OCI-LY1 (cell line): ENCODE measurements at regions not wholly inside any gene's neighbourhood (a gene's known extent, or its start where the extent isn't known, plus 50 kb on each side); places are given as distances from the start of the nearest gene placed in this dataset.

Experiments used
- H2AFZ ChIP-seq: fragments of 200-600 bp; sonication (generic), shearing (Covaris generic); 2 replicates; pipeline ENCODE4 v1.6.0; 2014; ENCODE audit warnings: antibody characterized with exemption, mild to moderate bottlenecking, low read length
- H3F3A ChIP-seq: fragments of 200-600 bp; sonication (generic), shearing (Covaris generic); 2 replicates; pipeline ENCODE4 v1.6.0; 2014; ENCODE audit warnings: mild to moderate bottlenecking, antibody characterized with exemption, low read length, moderate library complexity; ENCODE audit not compliant: insufficient read depth
- H3K27ac ChIP-seq: fragments of 200-600 bp; sonication (generic); 2 replicates; pipeline ENCODE4 v1.5.1; 2014; ENCODE audit warnings: low read length, mixed run types, mild to moderate bottlenecking, low read depth; ENCODE audit not compliant: poor library complexity, severe bottlenecking
- H3K27me3 ChIP-seq: fragments of 200-600 bp; sonication (generic); 2 replicates; pipeline ENCODE4 v1.6.0; 2014; ENCODE audit warnings: antibody characterized with exemption, mild to moderate bottlenecking, low read length, moderate library complexity; ENCODE audit not compliant: insufficient read depth
- H3K36me3 ChIP-seq: fragments of 200-600 bp; sonication (generic); 2 replicates; pipeline ENCODE4 v1.6.1; 2014; ENCODE audit warnings: mild to moderate bottlenecking, antibody characterized with exemption, low read length, moderate library complexity, mixed read lengths; ENCODE audit not compliant: insufficient read depth
- H3K4me1 ChIP-seq: fragments of 200-600 bp; sonication (generic); 2 replicates; pipeline ENCODE4 v1.5.1; 2014; ENCODE audit warnings: mild to moderate bottlenecking, low read length, moderate library complexity; ENCODE audit not compliant: insufficient read depth, severe bottlenecking
- H3K4me2 ChIP-seq: fragments of 200-600 bp; sonication (generic), shearing (Covaris generic); 2 replicates; pipeline ENCODE4 v1.6.1; 2014; ENCODE audit warnings: low read length
- H3K4me3 ChIP-seq: fragments of 200-600 bp; sonication (generic); 2 replicates; pipeline ENCODE4 v1.5.1; 2014; ENCODE audit warnings: low read length, low read depth, mild to moderate bottlenecking, mixed read lengths; ENCODE audit not compliant: poor library complexity, severe bottlenecking
- H3K79me2 ChIP-seq: fragments of 200-600 bp; shearing (Covaris generic); 2 replicates; pipeline ENCODE4 v1.6.1; 2016; ENCODE audit warnings: mixed run types, low read length, mixed read lengths; ENCODE audit not compliant: insufficient read depth
- H3K9ac ChIP-seq: fragments of 200-600 bp; sonication (generic), shearing (Covaris generic); 2 replicates; pipeline ENCODE4 v1.6.1; 2014; ENCODE audit warnings: mild to moderate bottlenecking, low read length, mixed read lengths
- H3K9me2 ChIP-seq: fragments of 200-600 bp; sonication (generic), shearing (Covaris generic); 2 replicates; pipeline ENCODE4 v1.6.1; 2014; ENCODE audit warnings: low read depth, mild to moderate bottlenecking, low read length, mixed read lengths
- H3K9me3 ChIP-seq: fragments of 200-600 bp; shearing (Covaris generic); 2 replicates; pipeline ENCODE4 v1.6.1; 2014; ENCODE audit warnings: low read length, mixed read lengths
- H4K20me1 ChIP-seq: fragments of 200-600 bp; sonication (generic), shearing (Covaris generic); 2 replicates; pipeline ENCODE4 v1.6.0; 2016; ENCODE audit warnings: mild to moderate bottlenecking, low read length; ENCODE audit not compliant: insufficient read depth
- CTCF ChIP-seq: fragments of 200-600 bp; sonication (generic), shearing (Covaris generic); IDR thresholded peaks from 2 replicates; pipeline ENCODE4 v1.5.1; 2017; ENCODE audit warnings: mild to moderate bottlenecking, antibody characterized with exemption, low read length, moderate library complexity, mixed read lengths
- EZH2 ChIP-seq: fragments of 200-600 bp; sonication (generic), shearing (Covaris generic); IDR thresholded peaks from 2 replicates; pipeline ENCODE4 v1.8.0; 2017; ENCODE audit warnings: borderline replicate concordance, mixed run types, mild to moderate bottlenecking, antibody characterized with exemption, low read length, moderate library complexity, mixed read lengths

- H2AFZ ChIP-seq: no peak overlapping the region
- no peak for TF ChIP-seq CTCF
- TF ChIP-seq EZH2: no peak
- no peaks in the 10 kb centered on the region for H4K20me1 ChIP-seq
- H3K79me2 ChIP-seq: no peaks in the 10 kb centered on the region
- H3F3A ChIP-seq: no peaks in the 10 kb centered on the region
- H3K36me3 ChIP-seq: no peaks in the 10 kb centered on the region
- no peaks in the 10 kb centered on the region for H3K27me3 ChIP-seq
- no peak overlapping the region for H3K4me2 ChIP-seq
- no peak overlapping the region for H3K4me3 ChIP-seq
- no peaks in the 10 kb centered on the region for H3K4me1 ChIP-seq
- no peaks in the 10 kb centered on the region for H3K9me3 ChIP-seq
- no peaks in the 10 kb centered on the region for H3K9me2 ChIP-seq
- no peak overlapping the region for H3K27ac ChIP-seq
- H3K9ac ChIP-seq: no peak overlapping the region
Measured at GRCh38 chr1:99455760-99456159, 190.2 kb upstream of the PALMD start.

- H3K9ac ChIP-seq: no peak overlapping the region
- no peak for TF ChIP-seq EZH2
- no peak for TF ChIP-seq CTCF
- H3K36me3 ChIP-seq: no peaks in the 10 kb centered on the region
- no peak overlapping the region for H3K27ac ChIP-seq
- H3F3A ChIP-seq: no peaks in the 10 kb centered on the region
- no peaks in the 10 kb centered on the region for H3K9me3 ChIP-seq
- no peak overlapping the region for H3K4me2 ChIP-seq
- no peaks in the 10 kb centered on the region for H3K4me1 ChIP-seq
- no peaks in the 10 kb centered on the region for H3K9me2 ChIP-seq
- H3K4me3 ChIP-seq: no peak overlapping the region
- H3K79me2 ChIP-seq: no peaks in the 10 kb centered on the region
- no peaks in the 10 kb centered on the region for H3K27me3 ChIP-seq
- no peaks in the 10 kb centered on the region for H4K20me1 ChIP-seq
- H2AFZ ChIP-seq: no peak overlapping the region
Measured at GRCh38 chr1:99456536-99456935, 189.4 kb upstream of the PALMD start.

- Histone ChIP-seq H3K4me3 (no peak overlapping the region), H4K20me1 (no peaks in the 10 kb centered on the region), H3K4me2 (no peak overlapping the region), H3K9ac (no peak overlapping the region), H3K36me3 (no peaks in the 10 kb centered on the region), H3F3A (no peaks in the 10 kb centered on the region), H3K79me2 (no peaks in the 10 kb centered on the region), H3K9me2 (no peaks in the 10 kb centered on the region), H2AFZ (no peak overlapping the region), H3K27me3 (no peaks in the 10 kb centered on the region), H3K9me3 (no peaks in the 10 kb centered on the region), H3K27ac (no peak overlapping the region), H3K4me1 (no peaks in the 10 kb centered on the region)
- no peak for TF ChIP-seq EZH2
- no peak for TF ChIP-seq CTCF
Measured at GRCh38 chr1:99457381-99458165, 188.3 kb upstream of the PALMD start.
